Gastroesophageal sphincter (tissue), 4 donors: ENCODE measurements at regions not wholly inside any gene's neighbourhood (a gene's known extent, or its start where the extent isn't known, plus 50 kb on each side); places are given as distances from the start of the nearest gene placed in this dataset.

Experiments
- ATAC-seq: fragments of 150-250 bp; one replicate; pipeline ENCODE4 v1.9.1; 2016; ENCODE audit warnings: mild to moderate bottlenecking, moderate library complexity
- H3K27ac ChIP-seq, 4 donors: fragments of 200-600 bp; sonication (generic) in 3 of 4; 1 replicate in 3 of 4; 2 replicates in 1 of 4; pipeline ENCODE4 v1.5.1; 2016 to 2019
- H3K27me3 ChIP-seq: fragments of 200-600 bp; sonication (generic); one replicate; pipeline ENCODE4 v1.5.1; 2019
- H3K36me3 ChIP-seq, 2 donors: fragments of 200-600 bp; sonication (generic); one replicate each; pipeline ENCODE4 v1.5.1; 2019; ENCODE audit warnings: control low read depth in 1 of 2
- H3K4me1 ChIP-seq, 3 donors: fragments of 200-600 bp; sonication (generic); 1 replicate in 2 of 3; 2 replicates in 1 of 3; pipeline ENCODE4 v1.5.1; 2016 to 2019; ENCODE audit warnings: control low read depth in 2 of 3
- H3K4me3 ChIP-seq, 2 donors: fragments of 200-600 bp; sonication (generic); one replicate each; pipeline ENCODE4 v1.5.1; 2019; ENCODE audit warnings: mild to moderate bottlenecking in 1 of 2, moderate library complexity in 1 of 2
- H3K9me3 ChIP-seq, 3 donors: fragments of 200-600 bp; sonication (generic); one replicate each; pipeline ENCODE4 v1.5.1; 2017 to 2019; ENCODE audit warnings: control low read depth in 2 of 3
- EP300 ChIP-seq: sonication (generic); formaldehyde crosslinking; IDR thresholded peaks from one replicate; pipeline ENCODE4 v1.6.1; 2017; ENCODE audit warnings: antibody characterized with exemption, mild to moderate bottlenecking
- POLR2A ChIP-seq, 2 donors: fragments of 450-650 bp; IDR thresholded peaks; one replicate each; pipeline ENCODE4 v1.6.1; 2017; ENCODE audit warnings: antibody characterized with exemption in 2 of 2, mild to moderate bottlenecking in 2 of 2, moderate library complexity in 1 of 2
- POLR2AphosphoS5 ChIP-seq: sonication (generic); formaldehyde crosslinking; IDR thresholded peaks from one replicate; pipeline ENCODE4 v1.6.1; 2017; ENCODE audit warnings: antibody characterized with exemption
- WGBS, 2 donors: methylation state at CpG; one replicate each; pipeline ENCODE4 v1.1.5; 2018; ENCODE audit warnings: low coverage in 1 of 2; 5-methylcytosine and 5-hydroxymethylcytosine counted together
- TF ChIP-seq, protein P1 (sequence below), 4 experiments: fragments of 200-600 bp in 2 of 4; fragments of 450-650 bp in 2 of 4; sonication (generic) in 1 of 4; IDR thresholded peaks; one replicate each; pipeline ENCODE4 v1.5.1; 2017 to 2019; ENCODE audit warnings: antibody characterized with exemption in 4 of 4, mild to moderate bottlenecking in 2 of 4, moderate library complexity in 2 of 4

DNA sequence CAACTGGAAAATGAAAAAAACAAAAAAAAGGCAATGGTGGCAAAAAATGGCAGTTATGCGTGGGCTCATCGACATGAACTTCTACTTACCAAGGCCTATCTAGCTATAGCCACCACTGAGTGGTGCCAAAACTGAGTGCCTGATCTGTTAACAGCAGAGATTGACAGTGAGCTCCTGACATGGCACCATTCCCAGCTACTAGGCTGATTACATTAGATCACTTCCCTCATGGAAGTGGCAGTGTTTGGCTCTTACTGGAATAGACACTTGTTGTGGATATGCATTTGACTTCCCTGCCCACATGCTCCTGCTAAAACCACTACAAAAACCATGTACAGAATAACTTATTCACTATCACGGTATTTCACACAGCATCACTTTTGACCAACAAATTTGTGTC, 216.1 kb upstream of the SGK1 start:
- 100% methylated on average over 2 of the region's 3 CpGs for WGBS, 2 donors
- no peak for TF ChIP-seq POLR2A (IDR thresholded peaks at IDR 0.05)
- TF ChIP-seq POLR2AphosphoS5: no peak
- TF ChIP-seq EP300: no peak
- TF ChIP-seq, protein P1, sequence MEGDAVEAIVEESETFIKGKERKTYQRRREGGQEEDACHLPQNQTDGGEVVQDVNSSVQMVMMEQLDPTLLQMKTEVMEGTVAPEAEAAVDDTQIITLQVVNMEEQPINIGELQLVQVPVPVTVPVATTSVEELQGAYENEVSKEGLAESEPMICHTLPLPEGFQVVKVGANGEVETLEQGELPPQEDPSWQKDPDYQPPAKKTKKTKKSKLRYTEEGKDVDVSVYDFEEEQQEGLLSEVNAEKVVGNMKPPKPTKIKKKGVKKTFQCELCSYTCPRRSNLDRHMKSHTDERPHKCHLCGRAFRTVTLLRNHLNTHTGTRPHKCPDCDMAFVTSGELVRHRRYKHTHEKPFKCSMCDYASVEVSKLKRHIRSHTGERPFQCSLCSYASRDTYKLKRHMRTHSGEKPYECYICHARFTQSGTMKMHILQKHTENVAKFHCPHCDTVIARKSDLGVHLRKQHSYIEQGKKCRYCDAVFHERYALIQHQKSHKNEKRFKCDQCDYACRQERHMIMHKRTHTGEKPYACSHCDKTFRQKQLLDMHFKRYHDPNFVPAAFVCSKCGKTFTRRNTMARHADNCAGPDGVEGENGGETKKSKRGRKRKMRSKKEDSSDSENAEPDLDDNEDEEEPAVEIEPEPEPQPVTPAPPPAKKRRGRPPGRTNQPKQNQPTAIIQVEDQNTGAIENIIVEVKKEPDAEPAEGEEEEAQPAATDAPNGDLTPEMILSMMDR (IDR thresholded peaks at IDR 0.05): no peak
- Histone ChIP-seq H3K27me3 (no peaks in the 10 kb centered on the region), H3K9me3 (no peaks in the 10 kb centered on the region), H3K4me3 (no peak overlapping the region), H3K4me1 (no peaks in the 10 kb centered on the region), H3K27ac (no peak overlapping the region), H3K36me3 (no peaks in the 10 kb centered on the region)
- no peak for ATAC-seq

- TF ChIP-seq POLR2A (IDR thresholded peaks at IDR 0.05): no peak
- TF ChIP-seq, protein P1 (IDR thresholded peaks at IDR 0.05): no peak
- TF ChIP-seq EP300: no peak
- H3K27me3 ChIP-seq: no peaks in the 10 kb centered on the region
- H3K4me1 ChIP-seq: no peaks in the 10 kb centered on the region
- H3K27ac ChIP-seq: no peak overlapping the region
- no peaks in the 10 kb centered on the region for H3K36me3 ChIP-seq
- 80 to 88% methylated on average over 8 of the region's 8 CpGs for WGBS, 2 donors
- no peak overlapping the region for H3K4me3 ChIP-seq
- ATAC-seq: no peak
- no peaks in the 10 kb centered on the region for H3K9me3 ChIP-seq
Observed at GRCh38 chr6:134532694-134533624, 215.0 kb upstream of the SGK1 start.

- no peaks in the 10 kb centered on the region for H3K27me3 ChIP-seq
- no peak for TF ChIP-seq POLR2A (IDR thresholded peaks at IDR 0.05)
- TF ChIP-seq EP300: no peak
- TF ChIP-seq POLR2AphosphoS5: no peak
- TF ChIP-seq, protein P1 (IDR thresholded peaks at IDR 0.05): no peak
- no peaks in the 10 kb centered on the region for H3K9me3 ChIP-seq
- H3K27ac ChIP-seq: no peak overlapping the region
- H3K4me1 ChIP-seq: no peaks in the 10 kb centered on the region
- no peak overlapping the region for H3K4me3 ChIP-seq
- no peak for ATAC-seq
- H3K36me3 ChIP-seq: no peaks in the 10 kb centered on the region
Observed at GRCh38 chr6:134531611-134532010, 213.7 kb upstream of the SGK1 start.

DNA sequence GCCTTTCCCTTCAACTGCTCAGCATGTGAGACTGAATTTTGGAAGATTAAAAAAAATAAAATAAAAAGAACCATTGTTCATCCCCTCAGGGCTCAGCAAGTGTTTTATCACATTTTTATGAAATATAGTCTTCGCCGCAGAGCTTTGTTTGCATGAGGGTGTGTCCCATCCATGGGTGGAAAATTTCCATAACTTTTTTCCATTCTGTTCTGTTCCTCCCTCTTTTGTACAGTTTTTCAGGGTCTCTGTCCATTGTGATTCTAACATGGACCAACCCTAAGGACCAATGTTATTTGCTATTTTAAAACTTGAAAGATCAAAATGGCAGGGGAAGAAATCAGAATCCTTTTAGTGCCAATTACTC, 213.3 kb upstream of the SGK1 start:
- 78 to 96% methylated on average over 2 of the region's 2 CpGs for WGBS, 2 donors
- no peak for ATAC-seq
- Histone ChIP-seq H3K27me3 (no peaks in the 10 kb centered on the region), H3K4me1 (no peaks in the 10 kb centered on the region), H3K27ac (no peak overlapping the region), H3K36me3 (no peaks in the 10 kb centered on the region), H3K4me3 (no peak overlapping the region), H3K9me3 (no peaks in the 10 kb centered on the region)
- TF ChIP-seq POLR2AphosphoS5 (no peak), POLR2A (IDR thresholded peaks at IDR 0.05) (no peak), EP300 (no peak)
- TF ChIP-seq, protein P1 (IDR thresholded peaks at IDR 0.05): no peak

DNA sequence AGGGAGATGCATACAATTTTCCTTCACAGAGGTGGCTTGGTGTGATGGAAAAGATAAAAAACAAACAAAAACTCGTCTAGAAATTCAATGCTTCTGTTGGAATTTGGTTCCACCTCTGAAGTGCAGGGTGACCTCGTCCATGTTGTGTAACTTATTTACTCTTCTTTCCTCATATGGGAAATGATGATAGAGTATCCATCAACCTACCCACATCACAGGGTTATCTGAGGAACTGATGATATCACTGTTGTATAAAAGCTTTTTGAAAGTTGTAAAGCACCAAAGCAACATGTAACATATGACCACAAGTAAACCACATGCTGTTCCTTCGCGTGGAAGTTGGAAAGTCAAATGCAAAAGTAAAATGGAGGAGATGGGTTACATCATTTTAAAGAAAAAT, 212.0 kb upstream of the SGK1 start:
- no peak for ATAC-seq
- WGBS, 2 donors: 72% methylated on average over 4 of the region's 4 CpGs
- Histone ChIP-seq H3K4me3 (no peak overlapping the region), H3K27ac (no peak overlapping the region), H3K36me3 (no peaks in the 10 kb centered on the region), H3K4me1 (no peaks in the 10 kb centered on the region), H3K27me3 (no peaks in the 10 kb centered on the region), H3K9me3 (no peaks in the 10 kb centered on the region)
- TF ChIP-seq EP300: no peak
- TF ChIP-seq POLR2A (IDR thresholded peaks at IDR 0.05): no peak
- TF ChIP-seq, protein P1 (IDR thresholded peaks at IDR 0.05): no peak
- no peak for TF ChIP-seq POLR2AphosphoS5
